HepG2 (cell line): ENCODE measurements at regions not wholly inside any gene's neighbourhood (a gene's known extent, or its start where the extent isn't known, plus 50 kb on each side); places are given as distances from the start of the nearest gene placed in this dataset.

Experiments
- ATAC-seq: fragments of 200-7000 bp; cut with Tn5 transposase; 3 replicates; pipeline ENCODE4 v1.9.1; 2020; ENCODE audit warnings: mild to moderate bottlenecking, moderate library complexity
- BruUV-seq: library from RNA; stranded (reverse); fragments of 400-500 nt; replicated peaks from 2 replicates; lab custom pipeline; 2021; lab: Mats Ljungman, UMichigan
- CTCF ChIA-PET: fragments of 300-600 bp; formaldehyde crosslinking; extraction: SDS; loops from one replicate; lab custom pipeline; 2021; ENCODE audit warnings: low total read pairs, inconsistent platforms, low intra/inter-chr PET ratio; lab: Yijun Ruan, JAX
- POLR2A ChIA-PET: fragments of 350-600 bp; sonication (Branson Sonifier 250); formaldehyde crosslinking; loops from one replicate; lab custom pipeline; 2020; ENCODE audit warnings: antibody characterized with exemption, inconsistent platforms; lab: Yijun Ruan, JAX
- DNase-seq: peaks from one replicate; pipeline ENCODE4 v3.0.0-alpha.2; 2015; ENCODE audit warnings: low spot score
- FAIRE-seq: peaks from 3 replicates; lab custom pipeline; 2011; peaks lifted over from hg19 to GRCh38; lab: Jason Lieb, UNC
- H2AFZ ChIP-seq: one replicate; pipeline ENCODE4 v1.6.1; 2011; ENCODE audit warnings: low read length, inconsistent platforms
- H3K27ac ChIP-seq: fragments of 300-600 bp; 3 replicates; pipeline ENCODE4 v1.8.0; 2011; ENCODE audit warnings: mixed run types, mild to moderate bottlenecking, mixed read lengths, low read length, inconsistent platforms; ENCODE audit not compliant: insufficient read depth; ENCODE audit errors: extremely low read length
- H3K27me3 ChIP-seq, 2 experiments: fragments of 200-600 bp in 1 of 2; 2 replicates in 1 of 2; 3 replicates in 1 of 2; pipeline versions ENCODE4 v1.6.0 to v1.8.0; 2011; ENCODE audit warnings: low read length in 2 of 2, mild to moderate bottlenecking in 2 of 2, moderate library complexity in 2 of 2, inconsistent platforms in 1 of 2; ENCODE audit not compliant: insufficient read depth in 2 of 2, control insufficient read depth in 1 of 2
- H3K36me3 ChIP-seq, 2 experiments: fragments of 200-600 bp in 1 of 2; replicated peaks in 1 of 2; 2 replicates in 1 of 2; 3 replicates in 1 of 2; pipeline versions ENCODE4 v1.5.1 to v1.8.0; 2011; ENCODE audit warnings: low read length in 2 of 2, inconsistent platforms in 1 of 2; ENCODE audit not compliant: insufficient read depth in 2 of 2, control insufficient read depth in 1 of 2
- H3K4me1 ChIP-seq: 2 replicates; pipeline ENCODE4 v1.5.1; 2012; ENCODE audit warnings: low read length, inconsistent platforms; ENCODE audit not compliant: insufficient read depth
- H3K4me2 ChIP-seq: 2 replicates; pipeline ENCODE4 v1.6.0; 2011; ENCODE audit warnings: low read depth, low read length, inconsistent platforms
- H3K4me3 ChIP-seq, 3 experiments: fragments of 200-600 bp in 1 of 3; sonication (generic), shearing (Covaris generic) in 1 of 3; replicated peaks in 1 of 3; 2 replicates each; pipeline ENCODE4 v1.5.1; 2011 to 2016; ENCODE audit warnings: low read length in 3 of 3, inconsistent platforms in 2 of 3, low read depth in 2 of 3, mild to moderate bottlenecking in 2 of 3, control low read depth in 1 of 3, mixed read lengths in 1 of 3; ENCODE audit not compliant: insufficient read depth in 1 of 3
- H3K79me2 ChIP-seq: one replicate; pipeline ENCODE4 v1.6.1; 2011; ENCODE audit warnings: low read length, inconsistent platforms; ENCODE audit not compliant: insufficient read depth
- H3K9ac ChIP-seq: 2 replicates; pipeline ENCODE4 v1.6.0; 2011; ENCODE audit warnings: mild to moderate bottlenecking, low read depth, low read length, inconsistent platforms; ENCODE audit not compliant: insufficient read depth
- H3K9me3 ChIP-seq: 2 replicates; pipeline ENCODE4 v1.5.1; 2012; ENCODE audit warnings: mild to moderate bottlenecking, low read length
- H4K20me1 ChIP-seq: 2 replicates; pipeline ENCODE4 v1.6.0; 2011; ENCODE audit warnings: inconsistent platforms, mild to moderate bottlenecking, low read length, moderate library complexity; ENCODE audit not compliant: insufficient read depth
- ARNT2 ChIP-seq: sonication (generic); formaldehyde crosslinking; IDR thresholded peaks from 2 replicates; pipeline ENCODE4 v1.8.0; 2022; ENCODE audit warnings: mild to moderate bottlenecking, low read depth, missing genetic modification reagents, moderate library complexity
- CREB1 ChIP-seq, 2 experiments: fragments of 450-650 bp in 1 of 2; IDR thresholded peaks; 2 replicates each; pipeline ENCODE4 v1.6.1; 2016 to 2017; ENCODE audit warnings: control low read depth in 1 of 2, mild to moderate bottlenecking in 1 of 2, missing compliant biosample characterization in 1 of 2, missing genetic modification characterization in 1 of 2
- FOSL2 ChIP-seq: sonication (generic); formaldehyde crosslinking; IDR thresholded peaks from 2 replicates; pipeline ENCODE4 v1.4.0; 2020; ENCODE audit warnings: missing genetic modification reagents
- FOXJ3 ChIP-seq: sonication (generic); formaldehyde crosslinking; IDR thresholded peaks from 2 replicates; pipeline ENCODE4 v1.4.0; 2020; ENCODE audit warnings: missing genetic modification reagents, mild to moderate bottlenecking, borderline replicate concordance
- IRF2 ChIP-seq: IDR thresholded peaks from 2 replicates; pipeline ENCODE4 v1.6.1; 2018; ENCODE audit warnings: missing genetic modification reagents, missing compliant biosample characterization
- LCORL ChIP-seq, 2 experiments: fragments of 450-650 bp in 1 of 2; sonication (generic) in 1 of 2; formaldehyde crosslinking in 1 of 2; IDR thresholded peaks; 2 replicates each; pipeline versions ENCODE4 v1.5.0 to v1.6.1; 2017 to 2020; ENCODE audit warnings: antibody characterized with exemption in 1 of 2, missing genetic modification reagents in 1 of 2
- ZNF34 ChIP-seq: sonication (generic); formaldehyde crosslinking; IDR thresholded peaks from 2 replicates; pipeline ENCODE4 v1.4.0; 2020; ENCODE audit warnings: mild to moderate bottlenecking, missing genetic modification reagents, borderline replicate concordance
- ZNF510 ChIP-seq: sonication (generic); formaldehyde crosslinking; IDR thresholded peaks from 2 replicates; pipeline ENCODE4 v1.4.0; 2020; ENCODE audit warnings: low read depth, mild to moderate bottlenecking, missing genetic modification reagents
- ZNF841 ChIP-seq: sonication (generic); formaldehyde crosslinking; IDR thresholded peaks from 2 replicates; pipeline ENCODE4 v1.8.1; 2023; ENCODE audit warnings: missing genetic modification reagents, borderline replicate concordance
- WGBS: methylation state at CpG from one replicate; pipeline ENCODE4 v1.1.6; 2017; ENCODE audit warnings: low lambda C conversion rate; 5-methylcytosine and 5-hydroxymethylcytosine counted together
- in situ Hi-C: cut with HindIII; loops from 2 replicates; pipeline ENCODE4 v1.10.0; 2017; ENCODE audit warnings: low pct_unique_long_range_greater_than_20kb; ENCODE audit not compliant: extremely low pct_ligation_motif_present
- intact Hi-C: fragments of 100-400 bp; cut with micrococcal nuclease; formaldehyde crosslinking; loops from one replicate; pipeline ENCODE4 v1.10.0; 2022; ENCODE audit not compliant: unreplicated experiment
- TF ChIP-seq, protein P1 (sequence below): sonication (generic); formaldehyde crosslinking; IDR thresholded peaks from 2 replicates; pipeline ENCODE4 v1.5.1; 2020; ENCODE audit warnings: mild to moderate bottlenecking, missing genetic modification reagents, borderline replicate concordance
- TF ChIP-seq, protein P2 (sequence below): sonication (generic); formaldehyde crosslinking; IDR thresholded peaks from 2 replicates; pipeline ENCODE4 v1.4.0; 2020; ENCODE audit warnings: missing genetic modification reagents

DNA sequence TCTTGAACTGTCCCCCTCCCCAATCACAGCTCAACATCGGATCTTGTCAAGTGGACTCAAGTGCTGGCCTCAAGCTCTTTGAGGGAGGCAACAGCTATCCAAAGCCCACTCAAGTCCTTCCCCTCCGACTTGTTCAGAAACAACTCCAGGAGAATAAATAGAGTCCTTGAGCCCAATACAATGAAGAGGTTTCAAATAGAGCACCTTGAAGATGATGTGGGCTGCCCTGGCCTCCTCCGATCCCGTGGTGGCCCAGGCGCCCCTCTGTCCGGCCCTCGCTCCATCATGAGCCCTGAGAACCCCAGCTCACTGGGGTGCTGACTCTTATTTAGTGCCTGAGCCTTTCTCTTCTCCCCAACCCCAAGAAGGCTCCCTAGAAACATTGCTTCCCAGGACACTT, 164.3 kb upstream of the PMEPA1 start (continued):
- TF ChIP-seq, protein P1, sequence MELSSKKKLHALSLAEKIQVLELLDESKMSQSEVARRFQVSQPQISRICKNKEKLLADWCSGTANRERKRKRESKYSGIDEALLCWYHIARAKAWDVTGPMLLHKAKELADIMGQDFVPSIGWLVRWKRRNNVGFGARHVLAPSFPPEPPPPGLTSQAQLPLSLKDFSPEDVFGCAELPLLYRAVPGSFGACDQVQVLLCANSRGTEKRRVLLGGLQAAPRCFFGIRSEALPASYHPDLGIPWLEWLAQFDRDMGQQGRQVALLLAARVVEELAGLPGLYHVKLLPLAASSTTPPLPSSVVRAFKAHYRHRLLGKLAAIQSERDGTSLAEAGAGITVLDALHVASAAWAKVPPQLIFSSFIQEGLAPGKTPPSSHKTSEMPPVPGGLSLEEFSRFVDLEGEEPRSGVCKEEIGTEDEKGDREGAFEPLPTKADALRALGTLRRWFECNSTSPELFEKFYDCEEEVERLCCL (CRISPR knock-in tag), result no peak
- TF ChIP-seq LCORL (IDR thresholded peaks at IDR 0.05), result no peak
- TF ChIP-seq LCORL (CRISPR knock-in tag; IDR thresholded peaks at IDR 0.05), result no peak
- TF ChIP-seq, all 625 proteins: peak for 0

DNA sequence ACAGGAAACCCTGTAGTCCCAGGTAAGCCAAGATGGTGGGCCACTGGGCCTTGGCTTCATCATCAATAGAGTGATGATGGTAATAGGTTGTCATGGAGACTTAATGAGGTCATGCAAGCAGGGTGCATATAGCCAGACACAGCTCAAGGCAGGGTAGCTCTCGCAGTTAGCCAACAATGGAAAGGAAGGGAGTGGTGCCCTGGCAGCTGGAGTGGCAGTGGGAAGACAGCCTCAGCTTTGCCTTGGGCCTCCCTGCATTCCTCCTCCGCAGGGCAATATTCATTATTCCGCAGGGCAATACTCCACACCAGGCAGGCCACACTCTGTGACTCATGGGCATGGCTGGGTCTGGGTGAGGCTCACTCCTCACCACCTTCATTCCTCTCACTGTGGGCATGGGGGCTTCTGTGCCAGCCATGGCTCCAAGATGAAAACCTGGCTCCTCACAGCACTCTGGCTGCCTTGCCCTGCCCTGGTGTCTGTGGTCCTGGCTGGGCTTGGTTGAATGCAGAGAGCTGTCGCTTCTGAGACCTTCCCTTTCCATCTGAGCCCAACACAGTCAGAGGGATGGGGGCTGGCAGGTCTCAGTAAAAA, 163.1 kb upstream of the PMEPA1 start:
- no peak for ATAC-seq
- H2AFZ ChIP-seq, result no peak overlapping the region

DNA sequence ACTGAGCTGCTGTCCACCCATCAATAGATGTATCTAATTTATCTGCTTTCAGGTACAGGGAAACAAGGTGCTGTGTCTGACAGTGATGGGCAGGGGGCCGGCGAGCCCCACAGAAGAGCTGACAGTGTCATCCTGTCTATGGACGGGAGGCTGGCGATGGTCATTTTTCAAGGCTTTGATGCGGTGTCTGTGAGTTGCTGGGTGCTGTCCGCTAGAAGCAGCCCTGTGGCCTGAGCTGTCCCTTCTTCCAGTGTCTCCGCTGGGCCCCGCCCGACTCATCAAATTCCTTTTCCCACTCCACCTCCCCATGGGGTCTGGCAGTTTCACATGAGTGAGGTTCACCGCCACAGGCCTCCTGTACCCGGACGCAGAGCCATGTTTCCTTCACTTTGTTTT, 161.4 kb upstream of the PMEPA1 start:
- no TSS peak for BruUV-seq
- DNase-seq (no peak), ATAC-seq (no peak; the same call in 2 of the 3 replicates), FAIRE-seq (no peak)
- intact Hi-C loops (no loop called here), in situ Hi-C loops (no loop called here)
- H3K4me1 ChIP-seq, result no peaks in the 10 kb centered on the region
- H3K36me3 ChIP-seq, result no peaks in the 10 kb centered on the region
- no peak overlapping the region for H3K4me2 ChIP-seq
- H3K4me3 ChIP-seq, result no peak overlapping the region
- ChIA-PET CTCF (no interaction called here), POLR2A (no interaction called here)
- H3K79me2 ChIP-seq, result no peaks in the 10 kb centered on the region
- no peak overlapping the region for H3K9ac ChIP-seq
- no peaks in the 10 kb centered on the region for H4K20me1 ChIP-seq
- H3K27ac ChIP-seq, result no peak overlapping the region
- 14% methylated on average over 12 of the region's 12 CpGs for WGBS
- H3K9me3 ChIP-seq, result no peaks in the 10 kb centered on the region
- H2AFZ ChIP-seq, result no peak overlapping the region
- peaks cover 9 to 67% of the 10 kb centered on the region in 2 experiments; a peak in 4 of 5 replicates for H3K27me3 ChIP-seq
- no peak for TF ChIP-seq ZNF841 (CRISPR knock-in tag)
- TF ChIP-seq FOXJ3 (CRISPR knock-in tag), result no peak
- TF ChIP-seq ARNT2 (CRISPR knock-in tag), result no peak
- TF ChIP-seq, protein P2, sequence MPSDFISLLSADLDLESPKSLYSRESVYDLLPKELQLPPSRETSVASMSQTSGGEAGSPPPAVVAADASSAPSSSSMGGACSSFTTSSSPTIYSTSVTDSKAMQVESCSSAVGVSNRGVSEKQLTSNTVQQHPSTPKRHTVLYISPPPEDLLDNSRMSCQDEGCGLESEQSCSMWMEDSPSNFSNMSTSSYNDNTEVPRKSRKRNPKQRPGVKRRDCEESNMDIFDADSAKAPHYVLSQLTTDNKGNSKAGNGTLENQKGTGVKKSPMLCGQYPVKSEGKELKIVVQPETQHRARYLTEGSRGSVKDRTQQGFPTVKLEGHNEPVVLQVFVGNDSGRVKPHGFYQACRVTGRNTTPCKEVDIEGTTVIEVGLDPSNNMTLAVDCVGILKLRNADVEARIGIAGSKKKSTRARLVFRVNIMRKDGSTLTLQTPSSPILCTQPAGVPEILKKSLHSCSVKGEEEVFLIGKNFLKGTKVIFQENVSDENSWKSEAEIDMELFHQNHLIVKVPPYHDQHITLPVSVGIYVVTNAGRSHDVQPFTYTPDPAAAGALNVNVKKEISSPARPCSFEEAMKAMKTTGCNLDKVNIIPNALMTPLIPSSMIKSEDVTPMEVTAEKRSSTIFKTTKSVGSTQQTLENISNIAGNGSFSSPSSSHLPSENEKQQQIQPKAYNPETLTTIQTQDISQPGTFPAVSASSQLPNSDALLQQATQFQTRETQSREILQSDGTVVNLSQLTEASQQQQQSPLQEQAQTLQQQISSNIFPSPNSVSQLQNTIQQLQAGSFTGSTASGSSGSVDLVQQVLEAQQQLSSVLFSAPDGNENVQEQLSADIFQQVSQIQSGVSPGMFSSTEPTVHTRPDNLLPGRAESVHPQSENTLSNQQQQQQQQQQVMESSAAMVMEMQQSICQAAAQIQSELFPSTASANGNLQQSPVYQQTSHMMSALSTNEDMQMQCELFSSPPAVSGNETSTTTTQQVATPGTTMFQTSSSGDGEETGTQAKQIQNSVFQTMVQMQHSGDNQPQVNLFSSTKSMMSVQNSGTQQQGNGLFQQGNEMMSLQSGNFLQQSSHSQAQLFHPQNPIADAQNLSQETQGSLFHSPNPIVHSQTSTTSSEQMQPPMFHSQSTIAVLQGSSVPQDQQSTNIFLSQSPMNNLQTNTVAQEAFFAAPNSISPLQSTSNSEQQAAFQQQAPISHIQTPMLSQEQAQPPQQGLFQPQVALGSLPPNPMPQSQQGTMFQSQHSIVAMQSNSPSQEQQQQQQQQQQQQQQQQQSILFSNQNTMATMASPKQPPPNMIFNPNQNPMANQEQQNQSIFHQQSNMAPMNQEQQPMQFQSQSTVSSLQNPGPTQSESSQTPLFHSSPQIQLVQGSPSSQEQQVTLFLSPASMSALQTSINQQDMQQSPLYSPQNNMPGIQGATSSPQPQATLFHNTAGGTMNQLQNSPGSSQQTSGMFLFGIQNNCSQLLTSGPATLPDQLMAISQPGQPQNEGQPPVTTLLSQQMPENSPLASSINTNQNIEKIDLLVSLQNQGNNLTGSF (CRISPR knock-in tag), result no peak
- no peak for TF ChIP-seq ZNF510 (CRISPR knock-in tag)
- no peak for TF ChIP-seq ZNF34 (CRISPR knock-in tag)

More for the DNA sequence above, 163.1 kb upstream of the PMEPA1 start:
- DNase-seq (no peak), FAIRE-seq (no peak)
- Histone ChIP-seq H4K20me1 (no peaks in the 10 kb centered on the region), H3K9me3 (no peaks in the 10 kb centered on the region), H3K27ac (no peak overlapping the region), H3K4me1 (no peaks in the 10 kb centered on the region), H3K27me3 (peaks cover 9 to 65% of the 10 kb centered on the region in 2 experiments; a peak in 4 of 5 replicates), H3K9ac (no peak overlapping the region), H3K79me2 (no peaks in the 10 kb centered on the region), H3K4me2 (no peak overlapping the region), H3K36me3 (no peaks in the 10 kb centered on the region), H3K4me3 (no peak overlapping the region)
- ChIA-PET POLR2A (no interaction called here), CTCF (no interaction called here)
- intact Hi-C loops (no loop called here), in situ Hi-C loops (no loop called here)
- WGBS, result 18% methylated on average over 4 of the region's 4 CpGs
- BruUV-seq, result no TSS peak
- TF ChIP-seq FOSL2 (no peak), CREB1 (IDR thresholded peaks at IDR 0.05) (0 out of 2 replicates have a peak, but pooled peaks have one; percentile 36), CREB1 (CRISPR knock-in tag; IDR thresholded peaks at IDR 0.05) (no peak), IRF2 (CRISPR knock-in tag) (no peak)
